NCI-H526 treated with DMSO at 0.1 percent for 48 hours (cell line): ENCODE measurements at regions not wholly inside any gene's neighbourhood (a gene's known extent, or its start where the extent isn't known, plus 50 kb on each side); places are given as distances from the start of the nearest gene placed in this dataset.

Experiments used
- DNase-seq: peaks from one replicate; lab custom pipeline; 2025; lab: John Stamatoyannopoulos, UW

DNA sequence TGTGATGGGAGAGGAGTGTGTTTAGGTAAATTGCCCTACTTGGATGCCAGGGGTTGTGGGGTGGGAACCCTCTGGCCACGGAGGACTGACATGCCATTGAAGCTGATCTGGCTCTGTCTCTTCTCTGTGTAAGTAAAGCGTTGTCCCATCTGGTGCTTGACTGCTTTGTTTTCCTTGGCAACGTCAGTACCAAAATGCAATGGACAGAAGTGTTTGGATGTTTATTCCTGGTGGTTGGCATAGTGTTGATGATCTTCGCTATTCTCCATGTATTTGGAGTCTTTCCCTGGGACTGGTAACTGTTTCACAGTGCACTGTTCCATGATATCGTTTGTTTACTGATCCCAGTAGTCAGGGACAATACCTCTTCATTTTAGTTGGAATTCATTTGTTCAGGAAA lies 130.5 kb upstream of the MCTP2 start:
- no peak for DNase-seq

DNA sequence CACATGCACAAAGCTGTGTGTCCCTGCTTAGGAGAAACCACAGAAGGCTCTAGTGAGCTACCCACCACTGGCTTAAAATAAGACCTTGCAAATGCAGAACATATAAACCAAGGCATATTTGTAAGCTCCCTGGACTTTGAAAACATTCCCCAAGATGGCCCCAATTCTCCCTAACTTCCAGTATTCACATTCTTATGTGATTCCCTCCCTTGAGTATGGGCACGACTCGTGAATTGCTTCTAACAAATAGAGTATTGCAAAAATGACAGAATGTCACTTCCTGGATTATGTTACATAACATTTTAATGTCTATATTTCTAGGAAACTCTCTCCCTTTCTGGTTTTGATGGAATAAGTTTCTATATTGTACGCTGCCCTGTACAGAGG lies 131.8 kb upstream of the MCTP2 start:
- no peak for DNase-seq

DNA sequence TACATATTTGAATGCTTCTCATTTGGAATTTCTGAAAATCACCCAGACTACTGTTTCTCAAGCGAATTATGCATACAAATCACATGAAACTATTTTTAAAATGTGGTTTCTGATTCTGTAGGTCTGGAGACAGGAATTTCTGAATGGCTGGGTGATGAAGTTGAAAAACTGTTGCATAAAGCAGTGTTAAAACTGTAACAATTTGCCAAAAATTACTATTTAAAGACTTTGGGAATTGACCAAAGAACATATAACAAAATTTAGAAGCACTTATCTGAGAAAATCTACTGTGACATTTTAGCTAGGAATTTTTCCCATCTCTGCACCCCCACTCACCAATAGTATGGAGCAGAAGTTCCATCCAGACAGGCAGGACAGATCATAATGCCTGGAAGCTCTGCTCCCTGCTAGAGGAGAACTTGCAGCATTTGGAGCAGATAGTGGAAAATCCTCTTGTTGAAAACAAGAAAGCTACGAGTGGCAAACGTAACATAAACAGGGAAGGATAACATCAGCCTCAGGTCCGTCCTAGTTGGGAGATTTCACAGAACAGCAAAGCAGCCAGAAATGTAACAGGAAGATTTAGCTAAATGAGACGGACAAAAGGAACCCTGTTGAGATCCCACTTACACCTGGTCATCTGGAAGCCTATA lies 132.3 kb upstream of the MCTP2 start:
- DNase-seq: no peak

DNA sequence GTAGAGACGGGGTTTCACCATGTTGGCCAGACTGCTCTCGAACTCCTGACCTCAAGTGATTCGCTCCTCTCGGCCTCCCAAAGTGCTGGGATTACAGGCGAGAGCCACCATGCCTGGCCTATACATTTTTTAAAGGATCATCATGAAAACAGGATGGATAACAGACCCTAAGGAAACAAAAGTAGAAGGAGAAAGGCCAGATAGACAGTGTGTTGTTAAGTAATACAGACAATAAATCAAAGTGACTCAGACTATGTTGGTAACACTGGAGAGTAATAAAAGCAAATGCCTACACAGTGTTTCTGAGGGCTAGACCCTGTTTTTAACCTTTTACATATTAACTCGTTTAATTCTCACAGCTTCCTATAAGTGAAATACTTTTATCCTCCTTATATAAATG lies 133.8 kb upstream of the MCTP2 start:
- DNase-seq: no peak

DNA sequence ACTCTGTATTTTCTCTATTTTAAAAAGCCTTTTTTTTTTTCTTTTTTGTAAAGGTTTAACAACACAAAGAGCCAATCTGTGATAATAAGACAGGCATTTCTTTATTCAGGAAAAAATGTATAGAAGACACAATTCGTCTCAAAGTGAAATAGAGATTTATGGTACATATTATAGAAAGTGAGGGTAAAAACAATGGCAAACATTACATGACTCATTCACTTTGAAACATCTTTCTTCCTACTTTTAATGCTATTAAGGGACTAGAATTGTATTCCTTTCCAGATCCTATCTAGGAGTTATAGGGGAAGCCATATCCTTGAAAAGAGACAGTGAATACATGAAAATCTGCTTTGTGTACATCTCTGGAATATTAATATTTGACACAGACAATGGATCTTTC lies 137.1 kb upstream of the MCTP2 start:
- no peak for DNase-seq

DNA sequence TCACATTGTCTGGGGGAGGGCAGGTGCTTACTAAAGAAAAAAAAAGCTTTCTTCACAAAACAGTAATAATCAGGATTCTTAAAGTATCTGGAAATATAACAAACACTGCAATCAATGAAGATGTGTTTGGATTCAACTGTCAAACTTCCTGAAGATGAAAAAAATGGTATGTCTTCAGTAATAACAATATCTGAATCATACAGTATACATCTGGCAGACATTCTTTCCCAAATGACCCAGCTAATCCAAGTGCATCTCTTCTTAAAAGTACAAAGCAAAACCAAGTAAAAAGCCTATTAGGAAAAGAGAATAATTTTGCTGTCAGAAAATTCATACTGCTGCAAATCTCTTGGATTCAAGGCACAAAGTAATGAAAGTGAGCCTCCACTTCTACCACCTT lies 145.0 kb upstream of the MCTP2 start:
- DNase-seq: no peak

DNA sequence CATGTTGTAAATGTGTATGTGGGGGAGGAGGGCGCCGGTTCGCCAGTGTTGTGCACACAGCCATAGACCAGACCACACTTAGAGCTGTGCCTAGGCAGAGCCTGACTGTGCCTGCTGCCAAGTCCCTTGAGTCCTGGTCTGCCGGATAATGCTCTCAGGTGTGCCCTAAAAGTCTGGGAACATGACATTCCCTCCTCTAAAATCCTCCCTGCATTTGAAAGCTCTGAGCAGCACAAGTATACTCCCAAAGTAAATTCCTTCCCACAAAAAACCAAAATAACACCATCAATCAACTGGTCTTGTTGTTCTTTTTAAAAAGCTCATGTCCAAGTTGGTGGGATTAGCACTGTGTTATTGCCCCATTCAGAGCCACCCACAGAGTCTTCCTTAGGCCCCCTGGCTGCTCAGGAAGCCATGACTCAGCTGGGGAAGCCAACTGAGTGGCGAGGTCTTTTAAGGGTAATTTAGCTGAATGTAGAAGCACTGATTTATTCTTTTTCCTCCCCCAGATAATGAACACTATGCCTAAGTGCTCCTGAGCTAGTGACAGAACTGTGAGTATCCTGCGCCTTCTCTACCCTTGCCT lies 147.8 kb upstream of the MCTP2 start:
- DNase-seq: no peak

DNA sequence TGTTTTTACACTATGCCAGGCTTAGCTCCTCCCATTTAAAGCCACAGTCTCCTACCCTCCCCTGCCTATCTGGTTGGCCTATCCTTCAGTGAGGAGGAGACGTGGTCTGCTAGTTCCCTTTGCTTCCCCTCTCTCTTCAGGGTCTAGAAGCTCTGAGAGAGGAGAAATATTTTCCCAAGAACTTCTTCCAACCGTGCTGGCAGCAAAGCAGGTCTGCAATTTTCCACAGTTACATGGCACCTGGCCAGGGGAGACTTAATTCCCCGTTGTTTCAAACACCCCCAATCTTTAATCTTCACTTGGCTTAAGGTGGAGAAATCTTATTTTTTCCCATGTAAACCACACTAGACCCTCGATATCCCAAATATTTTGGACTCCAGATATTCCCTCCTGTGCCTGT lies 149.5 kb upstream of the MCTP2 start:
- DNase-seq: no peak

DNA sequence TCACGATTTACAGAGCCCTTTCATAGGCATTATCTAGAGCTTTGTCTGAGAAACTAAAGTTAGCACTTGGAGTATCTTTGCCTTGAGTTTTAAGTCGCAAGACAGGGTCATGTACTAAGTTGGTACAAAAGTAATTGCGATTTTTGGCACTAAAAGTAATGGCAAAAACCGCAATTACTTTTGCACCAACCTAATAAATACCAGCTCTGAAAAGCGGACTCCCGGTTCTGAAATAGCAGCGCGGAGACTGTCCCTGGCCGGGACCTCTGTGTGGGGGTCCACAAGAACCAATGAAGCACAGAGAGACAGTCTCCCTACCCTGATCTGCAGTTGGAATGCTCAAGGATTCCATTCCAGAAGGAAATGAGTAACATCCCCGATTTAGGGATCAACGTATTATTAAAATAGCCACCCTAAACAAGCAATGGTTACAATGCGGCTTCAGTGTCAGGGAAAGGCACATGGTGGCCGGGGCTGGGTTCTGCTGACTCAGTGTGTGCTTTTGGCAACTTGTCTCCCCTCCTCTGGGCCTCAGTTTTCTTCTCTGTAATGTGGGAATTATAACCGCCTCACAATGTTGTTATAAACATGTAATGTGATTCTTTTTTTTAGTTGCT lies 150.3 kb upstream of the MCTP2 start:
- DNase-seq: no peak

DNA sequence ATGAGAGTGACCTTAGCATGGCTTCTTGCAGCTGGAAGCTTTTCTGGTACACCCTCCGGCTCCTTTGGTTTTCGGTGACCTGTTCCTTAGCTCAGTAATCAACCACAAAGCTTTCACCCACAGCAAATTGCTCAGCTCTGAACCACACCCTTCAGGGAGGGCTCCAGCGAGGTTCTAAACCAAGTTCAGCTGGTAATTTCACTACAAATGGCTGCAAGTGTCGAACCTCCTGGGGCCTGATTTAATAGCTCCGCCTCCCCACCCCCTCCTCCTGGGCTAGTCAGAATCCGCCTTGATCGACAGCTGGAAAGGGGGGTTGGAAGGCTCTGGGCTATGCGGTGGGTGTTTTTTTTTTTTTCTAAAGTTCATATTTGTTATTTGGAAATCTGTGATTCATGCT lies 150.9 kb upstream of the MCTP2 start:
- DNase-seq: no peak

DNA sequence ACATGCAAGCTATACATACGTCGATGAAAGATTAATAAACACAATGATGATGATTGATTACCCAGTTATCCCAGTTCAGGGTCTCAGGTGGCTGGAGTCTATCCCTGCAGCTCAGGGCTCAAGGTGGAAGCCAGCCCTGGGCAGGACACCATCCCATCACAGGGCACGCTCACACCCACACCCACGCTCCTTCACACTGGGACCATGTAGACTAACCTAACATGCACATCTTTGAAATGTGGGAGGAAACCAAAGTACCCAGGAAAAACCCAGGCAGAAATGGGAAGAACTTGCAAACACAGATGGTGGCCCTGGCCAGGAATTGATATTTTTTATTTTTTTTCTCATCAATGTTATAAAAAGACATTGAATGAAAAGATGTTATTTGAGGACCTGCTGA lies 151.4 kb upstream of the MCTP2 start:
- DNase-seq: no peak

DNA sequence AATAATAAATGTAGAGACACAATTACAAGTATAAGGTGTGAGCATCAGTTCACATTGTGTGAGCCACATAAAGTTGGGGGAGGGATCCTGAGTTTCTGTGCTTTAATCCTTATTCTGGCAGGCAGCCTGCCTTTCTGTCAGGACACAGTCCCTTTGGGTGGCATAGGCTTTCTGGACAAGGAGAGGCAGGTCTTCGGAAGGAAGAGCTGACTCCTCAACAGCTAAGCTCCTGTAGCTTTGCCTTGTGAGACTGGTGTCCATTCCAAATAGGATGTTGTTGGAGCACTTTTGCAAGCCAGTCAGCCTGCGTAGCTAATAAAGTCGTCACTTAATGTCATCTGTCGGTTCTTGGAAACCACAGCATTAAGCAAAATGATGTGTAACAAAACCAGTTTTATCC lies 151.9 kb upstream of the MCTP2 start:
- DNase-seq: no peak

DNA sequence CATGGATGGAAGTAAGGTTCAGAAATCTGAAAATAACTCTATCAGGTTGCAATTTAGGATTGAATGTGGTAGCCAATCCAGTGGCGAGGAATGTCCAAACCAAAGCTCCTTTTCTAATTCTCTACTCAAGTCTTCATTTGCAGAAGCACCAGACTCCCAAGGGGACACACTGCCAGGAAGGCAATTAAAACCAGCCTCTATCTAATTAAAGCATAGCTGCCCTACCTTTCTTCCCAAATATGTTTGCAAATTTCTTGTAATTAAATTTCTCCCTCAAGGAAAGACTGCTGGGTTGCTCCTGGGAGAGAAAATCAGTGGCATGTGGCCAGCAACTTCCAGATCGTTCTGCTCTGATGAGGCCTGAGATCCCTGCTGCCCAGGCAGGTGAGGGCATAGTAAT lies 153.4 kb upstream of the MCTP2 start:
- no peak for DNase-seq

DNA sequence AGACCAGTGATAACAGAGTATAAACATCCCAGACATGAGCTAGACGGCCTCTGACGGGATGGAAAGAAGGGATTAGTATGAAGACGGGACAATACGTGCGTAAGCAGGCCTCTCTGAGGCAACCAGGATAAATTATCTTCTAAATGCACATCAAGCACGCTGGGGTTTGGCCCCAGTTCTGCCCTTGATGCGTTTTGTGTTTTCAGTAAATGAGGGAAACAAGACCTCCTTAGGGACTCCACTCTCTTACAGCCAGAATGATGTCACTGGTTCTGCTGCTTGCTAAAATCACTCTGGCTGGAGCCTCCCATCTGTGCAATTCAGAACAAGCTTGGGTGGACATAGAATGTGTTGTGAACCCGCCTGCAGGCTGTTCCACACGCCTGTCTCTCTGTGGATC lies 156.0 kb upstream of the MCTP2 start:
- no peak for DNase-seq

DNA sequence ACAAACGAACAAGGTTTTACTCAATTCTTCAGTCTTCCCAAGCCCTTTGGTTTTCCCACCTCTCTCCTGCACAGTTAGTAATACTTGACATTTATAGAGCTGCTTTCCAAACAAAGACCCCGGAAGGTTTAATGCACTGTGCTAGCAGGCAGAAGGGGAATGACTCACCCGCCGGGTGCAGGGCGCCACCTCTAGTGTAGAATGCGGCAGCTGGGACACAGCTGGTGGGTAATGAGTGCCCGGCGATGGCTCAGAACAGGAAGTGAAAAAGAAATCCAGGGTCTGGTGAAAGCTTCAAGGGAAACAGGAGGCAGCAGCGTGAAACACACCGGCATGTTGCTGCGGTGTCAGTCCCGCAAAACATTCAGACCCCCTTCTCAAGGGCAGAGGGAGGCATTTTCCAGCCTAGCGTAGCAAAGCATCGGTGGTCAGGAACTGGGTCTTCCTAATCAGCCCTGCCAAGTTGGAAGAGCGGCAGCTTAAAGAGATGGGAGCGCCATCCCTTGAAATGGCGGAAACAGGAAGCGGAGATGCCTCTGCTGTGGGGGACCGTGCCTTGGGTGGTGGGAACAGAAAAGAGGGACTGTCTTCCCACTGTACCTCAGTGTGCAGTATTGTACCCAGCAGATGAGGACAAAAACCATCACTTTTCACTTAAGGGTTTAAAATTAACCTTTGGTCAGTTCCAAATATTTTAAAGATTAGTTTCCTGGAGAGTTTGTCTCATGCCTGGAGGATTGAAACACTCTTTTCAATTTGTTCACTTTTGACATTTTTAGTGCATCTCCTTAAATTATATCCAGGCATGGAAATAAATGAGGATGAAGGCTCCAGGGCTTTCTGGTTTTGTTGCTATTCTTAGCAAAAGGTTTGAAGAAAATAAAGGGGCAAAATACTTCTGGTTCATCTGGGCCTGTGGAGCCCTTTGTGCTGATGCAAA lies 160.7 kb upstream of the MCTP2 start:
- no peak for DNase-seq

DNA sequence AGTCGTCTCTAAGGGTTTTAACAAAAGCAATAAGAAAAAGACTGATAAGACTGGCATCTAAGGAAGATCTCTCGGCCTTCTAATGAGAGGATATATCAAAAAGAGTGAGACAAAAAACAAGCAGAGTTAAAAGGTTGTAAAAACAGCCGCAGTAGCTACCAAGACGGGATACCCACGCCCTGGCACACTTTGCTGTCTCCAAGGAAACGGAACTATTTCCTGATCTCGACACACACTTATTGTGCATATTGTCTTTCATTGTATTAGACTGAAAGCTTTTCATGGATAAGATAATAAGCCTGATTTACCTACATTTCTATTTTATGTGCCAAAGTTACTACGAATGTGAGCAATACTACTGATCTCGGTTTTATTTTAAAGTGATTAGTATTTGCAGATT lies 161.5 kb upstream of the MCTP2 start:
- no peak for DNase-seq

DNA sequence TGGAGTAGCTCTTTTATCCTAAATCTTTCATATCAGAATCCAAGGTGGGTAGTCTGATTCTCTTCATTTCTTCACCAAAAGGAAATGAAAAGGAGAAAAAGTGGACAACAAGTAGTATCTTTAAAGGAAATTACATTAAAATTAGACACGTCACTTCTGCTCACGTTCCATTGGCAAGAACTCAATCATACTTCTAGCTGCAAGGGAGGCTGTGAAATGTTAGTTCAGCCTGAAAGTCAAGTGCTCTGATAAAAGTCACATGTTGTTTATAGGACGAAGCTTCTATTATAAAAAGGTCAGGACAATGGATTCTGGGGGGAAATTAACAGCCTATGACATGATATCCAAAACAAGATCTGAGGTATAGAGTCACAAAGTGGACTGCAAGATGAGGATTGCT lies 164.6 kb upstream of the MCTP2 start:
- no peak for DNase-seq

DNA sequence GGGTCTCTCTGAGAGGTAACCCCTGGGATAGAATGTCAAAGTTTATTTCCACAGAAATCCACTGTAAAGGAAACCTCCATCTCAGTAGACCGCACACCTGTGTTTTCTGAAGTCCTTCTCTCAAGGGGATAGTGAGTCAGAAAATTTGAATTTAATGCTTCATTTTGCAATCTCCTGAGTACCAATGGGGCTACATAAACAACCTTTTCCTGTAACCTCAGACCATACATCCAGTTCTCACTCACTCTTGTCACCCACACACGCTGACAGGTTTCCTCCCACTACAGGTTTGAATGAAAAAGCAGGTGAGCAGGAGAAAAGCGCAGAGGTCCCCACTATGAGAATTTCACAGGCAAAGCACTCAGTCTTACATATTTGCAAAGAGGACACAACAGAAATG lies 165.3 kb upstream of the MCTP2 start:
- no peak for DNase-seq

DNA sequence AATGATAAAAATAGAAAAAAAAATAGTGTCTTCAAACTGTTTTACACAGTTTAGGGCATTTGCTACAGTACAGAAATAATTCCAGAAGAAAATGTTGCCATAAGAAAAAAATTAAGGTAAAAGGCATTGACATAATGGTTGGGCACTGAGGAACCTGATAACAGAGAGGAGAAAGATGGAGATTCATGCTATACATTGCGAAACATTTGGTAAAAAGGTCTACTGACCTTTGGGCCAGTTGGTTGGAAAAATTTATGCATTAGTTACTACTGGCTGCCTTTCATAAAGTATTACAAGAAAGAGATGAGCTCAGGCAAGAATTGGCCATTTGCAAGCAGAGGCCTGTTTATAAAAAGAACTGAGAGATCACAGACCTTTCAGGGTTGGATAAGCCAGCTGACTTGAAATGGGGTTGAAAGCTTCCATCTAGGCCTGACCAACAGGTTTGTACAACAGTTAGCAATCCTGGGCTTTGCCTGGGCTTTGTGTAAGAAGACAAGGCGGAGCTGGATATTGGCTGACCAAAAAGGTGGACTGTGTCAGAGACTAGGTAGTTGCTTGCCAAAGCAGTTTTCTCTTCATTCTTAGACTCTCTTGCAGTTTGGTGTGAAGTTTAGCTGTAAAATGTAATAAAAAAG lies 166.6 kb upstream of the MCTP2 start:
- no peak for DNase-seq

DNA sequence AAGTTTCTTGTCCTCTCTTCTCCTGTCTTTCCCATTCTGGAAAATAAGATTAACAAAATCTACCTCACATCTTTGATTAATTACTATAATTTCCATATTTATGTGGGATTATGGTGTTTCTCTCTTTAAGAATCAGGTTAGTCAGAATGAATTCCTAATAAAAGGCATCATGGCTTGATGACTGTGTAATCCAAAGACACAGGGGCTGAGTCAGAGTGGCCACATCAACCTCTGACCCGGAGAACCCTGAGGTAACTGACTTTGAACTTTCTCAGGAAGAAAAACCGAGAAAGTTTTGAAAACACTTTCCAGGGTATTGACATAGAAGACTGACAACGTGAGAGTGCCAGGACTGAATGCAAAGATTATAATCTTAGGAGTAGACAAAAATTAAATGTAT lies 170.3 kb upstream of the MCTP2 start:
- DNase-seq: no peak

DNA sequence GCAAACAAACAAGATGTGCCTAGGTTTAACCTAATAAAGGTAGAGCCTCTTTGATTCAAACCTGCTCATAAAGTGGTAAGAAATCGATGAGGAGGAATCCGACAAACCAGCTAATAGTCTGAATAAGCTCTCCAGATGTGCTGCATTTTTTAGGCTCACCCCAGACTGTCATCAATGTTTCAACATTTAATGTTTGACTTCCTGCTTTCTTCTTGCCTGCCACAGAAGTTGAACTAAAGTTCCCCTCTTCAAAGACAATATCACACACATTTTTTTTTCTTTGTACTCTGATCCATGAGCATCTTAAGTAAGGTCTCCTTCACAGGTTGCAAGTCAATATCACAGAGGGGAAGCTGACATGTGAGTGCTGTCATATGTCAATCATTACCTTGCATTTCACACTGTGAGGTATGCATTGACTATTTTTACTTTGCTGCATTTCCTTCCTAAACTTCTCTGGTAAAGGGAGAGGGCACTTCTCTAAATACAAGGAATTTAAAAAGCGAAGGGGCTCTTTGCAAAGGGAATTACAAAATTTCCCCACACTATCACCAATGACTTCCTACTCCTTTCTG lies 172.3 kb upstream of the MCTP2 start:
- DNase-seq: no peak

DNA sequence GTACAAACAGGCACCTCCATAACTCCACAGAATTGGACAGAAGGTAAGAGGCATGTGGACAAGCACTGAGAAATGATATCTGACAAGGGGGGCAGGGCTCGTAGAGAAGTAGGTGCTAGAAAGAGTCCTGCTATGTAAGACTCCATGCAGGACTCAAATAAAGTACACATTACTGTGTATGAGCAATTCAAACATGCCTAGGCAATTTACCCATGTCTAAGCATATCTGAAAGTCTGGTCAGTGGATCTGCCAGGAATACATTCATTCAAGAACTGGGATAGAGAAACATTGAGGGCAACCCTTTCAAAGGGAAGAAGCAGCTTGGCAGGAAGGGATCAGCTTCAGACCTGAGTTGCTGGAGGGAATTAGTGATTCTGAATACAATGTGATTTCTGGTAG lies 174.1 kb upstream of the MCTP2 start:
- no peak for DNase-seq
